HUES64 (cell line): ENCODE measurements at regions not wholly inside any gene's neighbourhood (a gene's known extent, or its start where the extent isn't known, plus 50 kb on each side); places are given as distances from the start of the nearest gene placed in this dataset.

Experiments used
- H3K27ac ChIP-seq: 2 replicates; pipeline ENCODE4 v1.7.0; 2013; ENCODE audit warnings: low read depth, low read length, inconsistent platforms
- H3K27me3 ChIP-seq: 2 replicates; pipeline ENCODE4 v1.6.1; 2013; ENCODE audit warnings: mild to moderate bottlenecking, low read length; ENCODE audit not compliant: insufficient read depth
- H3K36me3 ChIP-seq: 2 replicates; pipeline ENCODE4 v1.6.1; 2013; ENCODE audit warnings: mild to moderate bottlenecking, low read length; ENCODE audit not compliant: insufficient read depth
- H3K4me1 ChIP-seq: 2 replicates; pipeline ENCODE4 v1.6.1; 2013; ENCODE audit warnings: mild to moderate bottlenecking, low read length, moderate library complexity; ENCODE audit not compliant: insufficient read depth
- H3K4me3 ChIP-seq: 2 replicates; pipeline ENCODE4 v1.5.1; 2013; ENCODE audit warnings: mild to moderate bottlenecking, low read length, moderate library complexity
- H3K9ac ChIP-seq: 2 replicates; pipeline ENCODE4 v1.6.1; 2013; ENCODE audit warnings: mild to moderate bottlenecking, low read depth, low read length
- H3K9me3 ChIP-seq: 2 replicates; pipeline ENCODE4 v1.6.1; 2013; ENCODE audit warnings: low read depth, low read length; ENCODE audit not compliant: insufficient read depth
- WGBS: fragments of 150-250, 120-280 bp; methylation state at CpG from one replicate; pipeline ENCODE4 v1.1.7; 2013; ENCODE audit warnings: missing lambda C conversion rate; 5-methylcytosine and 5-hydroxymethylcytosine counted together

DNA sequence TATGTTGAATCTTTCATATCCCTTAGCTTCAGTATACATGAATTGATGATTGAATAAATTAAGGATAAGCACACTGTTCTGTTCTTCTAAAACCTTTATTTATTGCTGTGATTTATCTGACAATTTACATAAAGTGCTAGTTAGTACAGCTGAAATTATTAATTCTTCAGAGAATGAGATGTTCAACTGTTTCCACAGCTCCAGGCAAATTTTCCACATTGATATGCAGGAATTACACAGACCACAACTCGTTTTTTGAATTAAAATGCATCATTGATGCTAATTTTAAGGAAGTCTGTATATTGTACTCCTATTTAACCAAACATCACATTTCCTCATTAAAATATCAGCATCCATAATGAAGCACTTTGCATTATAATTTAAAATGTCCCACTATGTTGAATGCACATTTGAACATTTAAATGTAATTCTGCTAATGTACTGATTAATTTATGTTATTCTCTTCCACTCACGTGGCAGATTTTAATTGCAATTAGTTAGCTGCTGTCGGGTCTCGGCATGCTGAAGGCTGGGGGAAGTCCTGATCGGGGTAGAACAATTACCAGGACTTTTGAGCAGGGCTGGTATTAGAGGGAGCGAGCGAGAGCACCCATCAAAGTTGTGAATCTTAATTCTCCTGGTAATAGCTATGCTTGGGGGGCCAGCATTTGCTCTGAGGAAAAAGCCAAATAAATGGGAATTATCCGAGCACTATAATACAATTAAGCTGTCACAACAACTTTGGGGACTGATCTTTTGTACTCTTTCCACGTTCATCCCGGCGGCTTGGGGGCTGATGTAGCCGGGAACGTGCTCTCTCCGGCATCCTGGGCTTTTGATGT, 136.7 kb upstream of the TMTC4 start:
- Histone ChIP-seq H3K4me3 (no peak overlapping the region), H3K27ac (no peak overlapping the region), H3K4me1 (peaks cover 23% of the 10 kb centered on the region), H3K27me3 (no peaks in the 10 kb centered on the region), H3K36me3 (no peaks in the 10 kb centered on the region), H3K9ac (no peak overlapping the region), H3K9me3 (no peaks in the 10 kb centered on the region)
- WGBS, result 86% methylated on average over 13 of the region's 14 CpGs

DNA sequence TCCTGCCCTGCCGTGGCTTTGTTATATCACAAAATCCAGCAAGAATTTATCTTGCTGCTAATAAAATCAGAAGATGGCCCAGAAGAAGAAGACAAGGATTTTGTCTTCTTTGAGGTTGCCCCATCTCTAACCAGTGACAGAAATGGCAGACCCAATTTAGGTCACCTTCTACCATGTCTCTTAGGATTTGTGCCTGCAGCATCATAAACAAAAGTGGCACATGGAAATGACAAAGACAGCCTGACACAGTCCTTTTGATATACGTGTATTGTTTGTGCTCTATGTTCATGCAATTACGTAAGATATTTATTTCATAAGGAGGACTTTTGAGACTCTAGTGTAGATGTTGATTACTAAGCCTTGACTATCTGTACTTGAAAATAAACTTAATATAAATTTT, 135.9 kb upstream of the TMTC4 start:
- Histone ChIP-seq H3K36me3 (no peaks in the 10 kb centered on the region), H3K27me3 (no peaks in the 10 kb centered on the region), H3K4me3 (no peak overlapping the region), H3K9me3 (no peaks in the 10 kb centered on the region), H3K27ac (no peak overlapping the region), H3K9ac (no peak overlapping the region), H3K4me1 (peaks cover 17% of the 10 kb centered on the region)
- WGBS, result 93% methylated on average over 3 of the region's 3 CpGs

DNA sequence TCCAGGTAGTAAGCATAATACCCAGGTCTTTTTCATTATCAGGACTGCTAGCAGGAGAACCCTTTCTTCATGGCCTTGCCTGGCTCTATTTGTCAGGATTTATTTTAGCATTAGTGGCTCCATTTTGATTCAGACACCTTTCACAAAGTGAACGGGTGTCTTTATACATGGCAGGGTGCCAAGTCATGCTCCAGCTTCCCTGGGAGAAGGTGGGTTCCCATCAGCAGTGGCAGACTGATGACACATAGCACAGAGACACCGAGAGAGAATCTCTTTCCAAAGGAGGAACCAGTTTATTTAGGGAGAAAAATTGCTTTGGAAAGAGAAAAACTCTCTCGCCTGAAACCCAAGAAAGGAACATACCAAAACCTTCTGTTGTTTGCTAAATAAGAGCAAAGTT, 135.3 kb upstream of the TMTC4 start:
- no peak overlapping the region for H3K9ac ChIP-seq
- no peaks in the 10 kb centered on the region for H3K27me3 ChIP-seq
- no peaks in the 10 kb centered on the region for H3K36me3 ChIP-seq
- no peak overlapping the region for H3K4me3 ChIP-seq
- peaks cover 17% of the 10 kb centered on the region for H3K4me1 ChIP-seq
- no peak overlapping the region for H3K27ac ChIP-seq
- 62% methylated on average over 3 of the region's 3 CpGs for WGBS
- no peaks in the 10 kb centered on the region for H3K9me3 ChIP-seq

DNA sequence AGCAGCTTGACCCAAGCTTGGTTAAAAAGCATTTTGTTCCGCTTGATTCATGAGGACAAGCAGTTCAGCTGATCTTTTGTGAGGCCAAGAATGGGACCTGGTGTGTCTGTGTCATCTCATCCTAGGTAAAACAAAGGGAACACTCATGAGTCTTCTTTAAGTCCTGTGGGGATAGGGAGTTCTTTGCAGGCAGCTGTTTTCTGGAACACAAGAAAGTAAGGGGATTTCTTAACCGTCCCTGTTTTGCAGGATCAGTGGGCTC, 134.5 kb upstream of the TMTC4 start:
- H3K9ac ChIP-seq, result no peak overlapping the region
- 83% methylated on average over 2 of the region's 2 CpGs for WGBS
- no peaks in the 10 kb centered on the region for H3K36me3 ChIP-seq
- no peaks in the 10 kb centered on the region for H3K27me3 ChIP-seq
- H3K4me3 ChIP-seq, result no peak overlapping the region
- H3K9me3 ChIP-seq, result no peaks in the 10 kb centered on the region
- no peak overlapping the region for H3K27ac ChIP-seq
- H3K4me1 ChIP-seq, result peaks cover 17% of the 10 kb centered on the region

DNA sequence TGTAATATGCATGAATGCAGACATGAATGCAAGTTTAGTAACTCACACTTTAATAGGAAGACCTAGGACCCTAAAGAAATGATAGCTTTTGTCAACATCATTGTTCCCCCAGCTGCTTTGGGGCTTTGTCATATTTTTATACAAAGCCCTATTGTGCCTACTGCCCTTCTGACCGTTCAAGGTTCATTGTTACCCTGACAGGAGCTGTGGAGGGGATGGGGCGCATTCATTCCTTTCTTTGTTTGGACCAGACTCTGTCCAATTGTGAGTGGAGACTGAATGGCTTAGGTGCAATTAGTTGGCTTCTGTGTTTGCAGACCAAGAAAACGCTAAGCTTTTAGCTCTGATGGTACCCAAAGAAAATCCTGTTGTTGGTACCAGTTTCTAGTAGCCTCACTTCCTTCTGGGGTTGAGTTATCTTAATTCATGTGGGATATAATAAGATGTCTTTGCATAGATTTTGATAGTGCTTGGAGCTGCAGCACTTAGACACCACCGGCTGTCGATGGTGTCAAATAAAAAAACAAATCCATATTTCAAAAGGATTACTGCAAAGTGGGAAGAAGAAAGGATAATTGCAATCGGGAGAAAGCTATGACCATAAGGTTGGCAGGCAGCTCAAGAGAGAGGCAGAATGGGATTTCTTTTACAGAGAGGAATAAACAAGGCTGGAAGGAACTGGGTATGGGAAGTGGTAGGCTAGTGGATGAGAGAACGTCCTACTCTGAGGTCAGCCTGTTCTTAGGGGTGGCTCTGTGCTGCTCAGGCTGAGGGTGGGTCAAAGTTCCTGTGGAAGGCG, 133.9 kb upstream of the TMTC4 start:
- no peaks in the 10 kb centered on the region for H3K9me3 ChIP-seq
- H3K4me3 ChIP-seq, result no peak overlapping the region
- H3K36me3 ChIP-seq, result no peaks in the 10 kb centered on the region
- H3K4me1 ChIP-seq, result peaks cover 17% of the 10 kb centered on the region
- 72% methylated on average over 6 of the region's 8 CpGs for WGBS
- no peak overlapping the region for H3K27ac ChIP-seq
- H3K9ac ChIP-seq, result no peak overlapping the region
- H3K27me3 ChIP-seq, result no peaks in the 10 kb centered on the region

DNA sequence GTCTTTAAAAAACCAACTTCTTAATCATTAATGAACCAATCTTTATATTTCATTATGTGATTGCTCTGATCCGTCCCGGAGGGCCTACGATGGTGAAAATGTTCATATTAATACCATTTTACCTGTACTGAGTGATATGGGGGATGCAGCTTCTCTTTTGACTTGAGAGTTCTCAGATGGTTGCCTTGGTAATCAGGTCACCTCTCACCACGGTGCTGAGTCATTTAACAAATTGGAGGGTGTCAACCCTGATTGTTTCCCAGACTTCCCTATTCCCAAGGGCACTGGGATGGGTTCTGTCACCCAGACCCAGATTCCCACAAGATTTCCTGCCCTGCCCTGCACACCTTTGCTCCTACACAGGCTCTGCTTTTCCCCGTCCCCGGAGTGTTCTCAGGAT, 128.5 kb upstream of the TMTC4 start:
- no peaks in the 10 kb centered on the region for H3K36me3 ChIP-seq
- 89% methylated on average over 3 of the region's 6 CpGs for WGBS
- H3K4me3 ChIP-seq, result no peak overlapping the region
- H3K27ac ChIP-seq, result no peak overlapping the region
- H3K27me3 ChIP-seq, result no peaks in the 10 kb centered on the region
- no peak overlapping the region for H3K9ac ChIP-seq
- H3K9me3 ChIP-seq, result 0 out of 2 replicates have a peak, but pooled peaks cover 9% of the 10 kb centered on the region
- H3K4me1 ChIP-seq, result peaks cover 5% of the 10 kb centered on the region; the same call in 1 of the 2 replicates

DNA sequence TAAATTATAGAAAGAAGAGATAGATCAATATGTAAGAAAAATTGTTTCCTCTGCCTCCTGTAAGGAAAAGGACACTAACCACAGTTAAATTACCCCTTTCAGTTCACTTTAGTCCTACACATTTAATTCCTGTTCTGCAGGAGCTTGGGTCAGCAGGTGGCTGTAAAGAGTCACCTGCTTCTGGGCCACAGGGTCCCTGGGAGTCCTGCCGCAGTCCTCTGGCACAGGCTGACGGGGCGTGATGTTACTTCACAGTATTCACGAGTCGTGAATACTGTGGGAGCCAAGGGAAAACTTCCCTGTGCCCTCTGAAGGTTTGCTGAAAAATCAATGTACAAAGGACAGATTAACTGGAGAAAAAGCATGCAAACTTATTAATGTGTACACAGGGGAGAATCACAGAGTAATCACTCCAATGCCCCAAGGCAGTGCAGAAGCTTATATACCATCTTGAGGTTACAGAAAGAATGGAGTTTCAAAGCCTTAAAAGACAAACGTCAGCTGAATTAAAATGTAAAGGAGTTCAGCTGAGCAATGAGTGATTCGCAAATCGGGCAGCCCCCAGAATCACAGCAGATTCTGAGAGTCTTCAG, 125.8 kb upstream of the TMTC4 start:
- no peak overlapping the region for H3K27ac ChIP-seq
- H3K9ac ChIP-seq, result no peak overlapping the region
- H3K4me1 ChIP-seq, result peaks cover 5% of the 10 kb centered on the region; the same call in 1 of the 2 replicates
- 85% methylated on average over 8 of the region's 8 CpGs for WGBS
- H3K4me3 ChIP-seq, result no peak overlapping the region
- no peaks in the 10 kb centered on the region for H3K36me3 ChIP-seq
- H3K27me3 ChIP-seq, result no peaks in the 10 kb centered on the region
- peaks cover 15% of the 10 kb centered on the region; the same call in 1 of the 2 replicates for H3K9me3 ChIP-seq

DNA sequence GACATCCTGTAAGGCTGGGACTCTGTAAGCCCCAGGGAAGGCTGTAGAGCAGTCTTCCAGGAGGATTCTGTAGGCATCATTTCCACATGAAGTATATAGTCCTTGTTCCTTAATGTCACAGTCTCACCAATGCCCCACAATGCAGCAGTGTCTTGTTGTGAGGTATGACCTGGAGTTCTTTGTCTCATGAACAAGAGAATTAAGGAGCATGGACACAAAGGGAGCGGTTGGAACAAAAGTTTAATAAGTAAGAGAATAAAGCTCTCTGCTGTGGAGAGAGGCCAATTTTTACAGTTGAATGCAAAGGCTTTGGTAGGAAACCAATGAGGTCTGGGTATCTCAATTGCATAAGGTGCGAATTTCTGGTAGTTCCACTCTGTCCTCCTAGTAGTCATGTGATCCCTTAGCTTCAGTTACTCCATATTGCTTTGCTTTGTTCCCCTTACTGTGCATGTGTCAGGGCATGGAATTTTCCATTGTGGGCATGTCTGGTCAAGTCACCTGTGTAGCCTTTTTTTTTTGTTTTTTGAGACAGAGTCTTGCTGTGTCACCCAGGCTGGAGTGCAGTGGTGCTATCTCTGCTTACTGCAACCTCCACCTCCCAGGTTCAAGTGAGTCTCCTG, 124.3 kb upstream of the TMTC4 start:
- Histone ChIP-seq H3K27me3 (no peaks in the 10 kb centered on the region), H3K4me3 (no peak overlapping the region), H3K9ac (no peak overlapping the region), H3K4me1 (peaks cover 5% of the 10 kb centered on the region; the same call in 1 of the 2 replicates), H3K27ac (no peak overlapping the region), H3K36me3 (no peaks in the 10 kb centered on the region), H3K9me3 (peaks cover 24% of the 10 kb centered on the region; the same call in 1 of the 2 replicates)
- 96% methylated on average over 2 of the region's 2 CpGs for WGBS

DNA sequence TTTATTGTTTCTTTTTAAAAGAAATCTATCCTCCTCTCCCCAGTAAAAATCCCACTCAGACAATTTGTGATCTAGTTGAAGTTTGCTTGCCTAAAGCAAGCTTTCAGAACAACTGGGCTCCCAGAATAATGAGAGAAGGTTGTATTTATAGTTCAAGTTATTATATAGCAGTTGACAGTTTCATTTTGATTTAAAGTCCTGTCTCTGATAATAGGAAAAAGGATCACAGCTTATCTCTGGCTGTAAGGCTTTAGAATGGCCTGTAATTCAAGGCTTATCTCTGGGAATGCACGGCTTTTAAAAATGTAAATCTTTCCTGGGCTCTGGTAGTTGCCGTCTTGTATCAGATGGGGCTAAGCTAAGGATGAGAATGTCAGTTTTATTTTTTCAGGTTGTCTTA, 123.3 kb upstream of the TMTC4 start:
- Histone ChIP-seq H3K36me3 (no peaks in the 10 kb centered on the region), H3K27me3 (no peaks in the 10 kb centered on the region), H3K9ac (no peak overlapping the region), H3K9me3 (peaks cover 24% of the 10 kb centered on the region; the same call in 1 of the 2 replicates), H3K27ac (no peak overlapping the region), H3K4me3 (no peak overlapping the region), H3K4me1 (peaks cover 5% of the 10 kb centered on the region; the same call in 1 of the 2 replicates)
- WGBS, result 25% methylated on average over 2 of the region's 2 CpGs

DNA sequence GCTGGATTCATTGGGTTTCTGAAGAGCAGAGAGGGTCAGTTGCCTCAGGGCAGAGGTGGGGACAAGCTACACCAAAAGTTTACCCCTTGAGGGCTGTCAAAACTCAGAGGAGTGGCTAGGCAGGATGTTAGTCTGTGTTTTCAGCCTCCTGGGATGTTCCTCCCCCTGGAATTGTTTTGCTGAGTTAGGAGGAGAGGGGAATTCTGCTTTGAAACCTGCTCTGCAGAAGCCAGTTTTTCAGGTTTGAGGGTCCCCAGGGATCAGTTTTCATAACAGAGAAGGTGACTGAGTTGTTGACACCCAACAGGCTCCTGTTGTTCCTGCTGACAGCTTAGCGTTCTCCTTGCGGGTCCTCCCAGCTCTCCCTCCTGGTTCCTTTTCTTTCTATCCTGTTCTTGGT, 121.9 kb upstream of the TMTC4 start:
- H3K9me3 ChIP-seq, result peaks cover 24% of the 10 kb centered on the region; the same call in 1 of the 2 replicates
- H3K4me3 ChIP-seq, result no peak overlapping the region
- no peaks in the 10 kb centered on the region for H3K36me3 ChIP-seq
- no peak overlapping the region for H3K27ac ChIP-seq
- no peaks in the 10 kb centered on the region for H3K27me3 ChIP-seq
- peaks cover 4% of the 10 kb centered on the region; the same call in 1 of the 2 replicates for H3K4me1 ChIP-seq
- no peak overlapping the region for H3K9ac ChIP-seq
- 91% methylated on average over 2 of the region's 2 CpGs for WGBS

DNA sequence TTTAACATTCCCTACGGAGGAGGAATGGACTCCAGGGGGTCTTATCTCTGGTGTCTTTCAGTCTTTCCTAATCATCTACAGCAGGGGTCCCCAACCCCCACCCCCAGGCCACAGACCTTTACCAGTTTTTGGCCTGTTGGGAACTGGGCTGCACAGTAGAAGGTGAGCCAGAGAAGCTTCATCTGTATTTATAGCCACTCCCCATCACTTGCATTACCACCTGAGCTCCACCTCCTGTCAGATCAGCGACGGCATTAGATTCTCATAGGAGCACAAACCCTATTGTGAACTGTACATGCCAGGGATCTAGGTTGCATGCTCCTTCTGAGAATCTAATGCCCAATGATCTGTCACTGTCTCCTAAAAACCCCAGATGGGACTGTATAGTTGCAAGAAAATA, 120.0 kb upstream of the TMTC4 start:
- no peaks in the 10 kb centered on the region for H3K4me1 ChIP-seq
- 88% methylated on average over 3 of the region's 3 CpGs for WGBS
- H3K9ac ChIP-seq, result no peak overlapping the region
- H3K9me3 ChIP-seq, result peaks cover 24% of the 10 kb centered on the region; the same call in 1 of the 2 replicates
- no peaks in the 10 kb centered on the region for H3K36me3 ChIP-seq
- no peak overlapping the region for H3K27ac ChIP-seq
- H3K4me3 ChIP-seq, result no peak overlapping the region
- H3K27me3 ChIP-seq, result no peaks in the 10 kb centered on the region
